ENCODE measurements at regions not wholly inside any gene's neighbourhood (a gene's known extent, or its start where the extent isn't known, plus 50 kb on each side); places are given as distances from the start of the nearest gene placed in this dataset.

GRCh38 chr3:134079761-134080160, 50.0 kb upstream of the SLCO2A1 start:
- TF ChIP-seq KDM5A (IDR thresholded peaks at IDR 0.05) (no peak), PBX3 (IDR thresholded peaks at IDR 0.05) (no peak), CTCF (IDR thresholded peaks at IDR 0.05) (no peak), NFE2L2 (conservative IDR thresholded peaks at IDR 0.05; ENCODE audit: low read length) (no peak), KDM1A (IDR thresholded peaks at IDR 0.05; ENCODE audit: low read depth) (no peak), POLR2A (IDR thresholded peaks at IDR 0.05; ENCODE audit: low read length) (no peak)

All from A549 (cell line).